Activated CD8-positive, alpha-beta memory T cell treated with anti-CD3 and anti-CD28 coated beads for 24 hours (primary cell): ENCODE measurements at regions not wholly inside any gene's neighbourhood (a gene's known extent, or its start where the extent isn't known, plus 50 kb on each side); places are given as distances from the start of the nearest gene placed in this dataset.
"Not testable (repeated sequence)": the region's sequence is repeated elsewhere in the genome, so short reads cannot be mapped to it uniquely, and the experiment has no call there.

Experiments used
- DNase-seq: peaks from one replicate; pipeline ENCODE4 v3.0.0-alpha.2; 2020

DNA sequence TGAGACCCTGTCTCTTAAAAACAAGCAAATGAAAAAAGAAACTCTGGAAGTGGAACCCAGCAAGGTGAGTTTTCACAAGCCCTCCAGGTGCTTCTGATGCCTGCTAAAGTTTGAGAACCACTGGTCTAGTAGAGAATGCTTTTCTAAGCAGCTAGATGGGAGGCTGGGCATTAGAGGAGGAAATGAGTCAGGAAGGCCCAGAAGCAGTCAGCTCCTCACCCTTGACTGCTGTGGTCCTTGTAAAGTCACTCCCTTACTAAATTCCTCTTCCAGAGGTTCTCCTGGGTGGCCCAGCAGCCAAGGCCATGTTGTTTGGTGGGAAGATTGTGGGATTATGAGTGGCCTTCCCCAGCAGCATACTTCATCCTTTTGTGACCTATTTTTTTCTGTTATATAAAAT is 52.0 kb upstream of the FYN start:
- DNase-seq, result no peak

DNA sequence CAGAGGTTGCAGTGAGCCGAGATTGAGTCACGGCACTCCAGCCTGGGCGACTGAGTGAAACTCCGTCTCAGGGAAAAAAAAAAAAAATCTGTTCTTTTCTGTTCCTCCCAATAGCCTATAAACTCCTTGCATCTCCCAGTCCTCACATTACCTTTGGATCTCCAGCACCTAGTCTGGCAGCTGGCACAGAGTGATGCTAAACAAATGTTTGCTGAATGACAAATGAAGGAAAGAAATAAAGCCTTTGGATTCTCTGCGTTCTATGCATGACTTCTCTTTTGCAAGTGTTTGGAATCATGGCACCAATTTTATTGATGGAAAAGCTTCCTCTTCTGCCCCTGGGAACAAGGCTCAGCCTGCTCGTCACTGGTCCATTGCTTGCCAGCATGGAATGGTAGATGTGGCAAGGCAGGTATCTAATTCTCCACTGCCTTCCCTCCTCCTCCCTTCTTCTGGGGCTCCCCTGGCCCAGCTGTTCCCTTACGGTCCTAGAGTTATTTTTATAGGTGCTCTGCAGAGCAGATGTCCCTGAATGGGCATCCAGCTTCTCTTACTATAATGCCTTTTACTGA is 53.6 kb upstream of the FYN start:
- no peak for DNase-seq

DNA sequence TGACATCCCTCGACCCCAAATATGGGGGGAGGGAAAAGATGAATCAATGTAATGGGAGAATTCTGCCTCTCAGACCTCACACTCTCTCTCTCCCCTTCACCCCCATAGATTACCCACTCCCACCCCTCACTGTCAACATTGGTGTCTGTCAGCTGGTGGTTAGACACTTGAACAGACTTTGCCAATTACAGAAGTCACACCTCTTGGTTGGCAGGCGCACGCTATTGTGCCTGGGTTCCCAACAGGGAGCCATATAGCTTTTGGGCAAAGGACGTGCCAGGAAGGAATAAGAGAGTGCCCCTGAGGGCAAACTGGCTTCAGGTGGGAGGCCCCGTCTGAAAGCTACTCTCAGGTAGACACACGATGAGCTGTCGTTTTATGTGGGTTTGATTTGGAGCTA is 54.1 kb upstream of the FYN start:
- DNase-seq, result no peak

DNA sequence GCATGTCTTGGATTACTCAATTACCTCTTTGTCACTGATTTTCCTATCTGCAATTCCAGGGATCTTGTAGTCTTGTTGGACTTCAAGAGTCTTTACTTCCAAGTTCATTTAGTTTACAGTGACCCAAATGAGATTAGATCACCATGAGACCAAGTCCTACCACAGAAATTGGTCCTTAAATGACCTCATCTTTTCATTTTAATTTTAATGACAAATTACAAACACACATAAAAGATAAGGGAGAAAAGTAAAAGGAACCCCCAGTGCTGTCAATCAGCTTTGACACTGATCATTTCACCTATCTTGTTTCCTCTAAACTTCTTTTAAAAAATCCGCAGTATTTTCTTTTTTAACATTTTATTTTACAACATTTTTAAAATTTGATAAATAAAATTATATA is 54.9 kb upstream of the FYN start:
- no peak for DNase-seq

DNA sequence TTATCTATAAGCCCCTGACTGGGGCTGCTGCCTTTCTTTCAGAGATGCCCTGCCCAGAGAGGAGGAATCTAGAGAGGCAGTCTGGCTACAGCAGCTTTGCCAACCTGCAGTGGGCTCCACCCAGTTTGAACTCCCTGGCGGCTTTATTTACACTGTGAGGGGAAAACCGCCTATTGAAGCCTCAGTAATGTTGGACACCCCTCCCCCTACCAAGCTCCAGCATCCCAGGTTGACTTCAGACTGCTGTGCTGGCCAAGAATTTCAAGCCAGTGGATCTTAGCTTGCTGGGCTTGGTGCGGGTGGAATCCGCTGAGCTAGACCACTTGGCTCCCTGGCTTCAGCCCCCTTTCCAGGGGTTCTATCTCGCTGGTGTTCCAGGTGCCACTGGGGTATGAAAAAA is 61.4 kb upstream of the FYN start:
- DNase-seq, result not testable (repeated sequence)

DNA sequence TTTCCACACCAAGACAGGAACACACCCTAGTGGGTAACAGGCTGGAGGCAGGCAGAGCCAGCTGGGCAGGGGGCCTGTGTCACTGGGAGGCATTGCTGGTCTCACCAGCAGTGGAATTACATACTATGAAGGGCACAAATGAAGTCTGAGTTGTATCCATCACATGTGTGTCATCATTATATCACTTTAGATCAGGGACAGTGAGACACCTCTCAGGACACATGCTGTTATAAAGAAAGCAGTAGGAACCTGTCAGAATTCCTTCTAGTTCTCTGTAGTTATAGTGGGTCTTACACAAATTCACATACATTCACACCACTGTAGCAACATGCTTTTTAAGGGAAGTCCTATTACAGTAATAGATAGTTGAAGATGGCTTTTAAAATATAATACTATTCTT is 63.5 kb upstream of the FYN start:
- no peak for DNase-seq

DNA sequence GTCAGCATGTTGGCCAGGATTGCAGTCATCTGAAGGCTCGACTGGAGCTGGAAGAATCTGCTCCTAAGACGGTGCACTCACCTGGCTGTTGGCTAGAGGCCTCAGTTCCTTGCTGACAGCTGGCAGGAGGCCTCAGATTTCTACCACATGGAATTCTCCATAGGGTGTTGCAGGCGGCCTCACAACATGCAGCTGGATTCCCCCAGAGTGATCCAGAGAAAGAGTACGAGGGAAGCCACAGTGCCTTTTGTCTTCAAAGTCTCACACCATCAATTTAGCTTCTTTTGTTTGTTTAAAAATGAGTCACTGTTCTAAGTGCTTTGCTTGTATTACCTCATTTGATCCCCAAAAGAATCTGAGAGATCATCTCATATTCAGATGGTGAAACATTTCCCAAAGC is 65.5 kb upstream of the FYN start:
- DNase-seq, result no peak

DNA sequence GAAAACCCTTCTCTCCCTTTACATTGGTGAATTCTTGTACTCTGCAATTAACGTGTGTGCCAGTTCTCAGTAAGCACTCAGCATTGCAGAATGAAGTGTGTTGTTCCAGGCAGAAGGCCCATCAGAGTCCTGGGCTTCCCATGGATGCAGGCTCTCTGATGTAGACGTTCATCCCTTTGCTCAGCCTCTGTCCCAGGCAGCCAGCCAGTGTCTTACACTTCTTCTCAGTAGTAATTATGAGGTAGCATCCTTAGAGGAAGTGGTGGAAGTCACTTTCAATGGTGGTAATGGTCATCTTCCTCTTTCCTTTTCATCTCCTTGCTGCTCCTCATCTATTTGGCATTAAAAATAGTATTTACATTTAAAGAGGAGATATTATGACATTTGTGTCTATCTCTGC is 66.7 kb upstream of the FYN start:
- no peak for DNase-seq

DNA sequence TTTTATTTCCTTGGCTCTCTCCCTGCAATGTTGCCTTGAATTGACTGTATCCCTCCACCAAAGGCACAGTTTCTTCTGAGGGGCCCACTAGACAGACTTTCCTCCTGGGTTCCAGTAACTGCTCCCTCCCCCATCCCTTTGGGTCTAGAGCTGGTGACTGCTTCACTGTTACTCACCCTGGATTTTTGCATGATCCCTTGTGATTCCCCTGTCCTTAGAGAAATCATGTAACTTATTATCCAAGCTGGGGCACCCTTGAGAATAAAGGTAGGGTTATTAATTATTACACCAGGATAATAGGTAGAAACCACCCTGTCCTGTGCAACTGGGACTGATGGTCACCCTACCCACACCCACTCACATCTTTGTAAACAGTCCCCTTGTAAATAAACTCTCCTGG is 67.5 kb upstream of the FYN start:
- DNase-seq, result no peak

DNA sequence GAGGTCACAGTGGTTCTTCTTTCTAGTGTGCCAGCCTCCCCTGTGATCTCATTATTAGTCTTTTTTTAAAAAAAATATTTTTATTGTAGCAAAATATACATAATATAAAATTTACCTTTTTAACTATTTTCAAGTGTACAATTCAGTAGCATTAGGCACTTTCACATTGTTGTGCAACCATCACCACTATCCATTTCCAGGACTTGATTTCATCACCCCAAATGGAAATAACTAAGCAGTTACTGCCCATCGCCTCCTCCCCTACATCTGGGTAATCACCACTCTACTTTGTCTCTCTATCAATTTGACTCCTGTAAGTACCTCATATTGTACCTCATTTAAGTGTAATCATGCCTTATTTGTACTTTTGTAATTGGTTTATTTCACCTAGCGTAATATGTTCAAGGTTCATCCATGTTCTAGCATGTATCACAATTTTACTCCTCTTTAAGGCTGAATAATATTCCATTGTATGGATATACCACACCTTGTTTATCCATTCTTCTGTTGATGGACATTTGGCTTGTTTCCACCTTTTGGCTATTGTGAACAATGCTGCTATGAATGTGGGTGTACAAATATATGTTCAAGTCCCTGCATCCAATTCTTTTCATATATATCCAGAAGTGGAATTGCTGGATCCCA is 68.6 kb upstream of the FYN start:
- DNase-seq, result no peak

DNA sequence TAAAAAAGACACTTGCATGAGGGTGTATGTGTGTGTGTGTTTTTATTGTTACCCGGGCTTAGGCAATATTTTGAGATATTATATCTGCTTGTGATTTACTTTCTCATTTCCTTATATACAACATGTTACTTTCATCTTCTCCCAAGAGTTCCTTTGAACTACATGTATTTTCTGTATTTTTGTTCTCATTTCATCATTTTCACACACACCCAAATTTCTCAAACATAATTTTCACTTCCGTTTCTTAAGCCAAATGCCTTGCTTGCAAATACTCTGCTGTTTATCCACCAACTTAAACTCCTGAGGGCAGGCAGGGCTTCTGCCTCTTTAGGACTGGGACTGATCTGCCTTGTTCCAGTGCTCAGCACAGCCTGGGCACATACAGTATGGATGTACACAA is 69.3 kb upstream of the FYN start:
- no peak for DNase-seq

DNA sequence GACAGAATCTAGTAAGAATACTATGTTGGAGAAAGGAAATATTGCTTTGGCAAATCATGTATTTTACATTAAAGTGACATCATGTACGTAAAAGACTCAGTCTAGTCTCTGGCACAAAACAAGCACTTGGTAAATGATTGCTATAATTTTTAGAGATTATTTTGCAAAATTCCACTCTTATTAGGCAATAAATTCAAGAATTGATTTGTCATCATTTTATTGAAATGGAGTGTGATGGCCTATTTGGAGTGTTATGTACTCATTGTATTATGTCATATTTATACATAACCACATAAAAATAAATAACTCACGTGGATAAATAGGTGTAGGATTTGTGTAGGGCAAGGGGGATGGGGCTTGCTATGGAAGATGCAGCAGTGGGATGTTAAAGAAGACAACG is 70.0 kb upstream of the FYN start:
- DNase-seq, result no peak

DNA sequence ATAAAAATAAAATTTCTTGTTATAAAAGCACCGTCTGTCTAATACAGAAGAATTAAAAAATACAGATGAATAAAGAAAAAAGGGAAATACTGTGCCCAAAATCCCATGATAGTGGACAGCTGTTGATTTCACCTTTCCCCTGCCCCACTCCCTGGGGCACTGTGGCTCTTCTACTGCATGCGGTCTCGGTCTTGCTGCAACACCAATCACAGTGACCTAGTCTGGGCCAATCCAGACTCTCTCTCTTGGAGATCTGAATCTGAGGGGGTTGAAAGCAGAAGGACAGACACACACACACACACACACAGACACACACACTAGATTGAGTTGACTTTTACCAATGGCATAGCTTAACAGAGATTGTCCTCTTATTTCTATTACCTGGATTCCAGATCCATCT is 70.5 kb upstream of the FYN start:
- no peak for DNase-seq

DNA sequence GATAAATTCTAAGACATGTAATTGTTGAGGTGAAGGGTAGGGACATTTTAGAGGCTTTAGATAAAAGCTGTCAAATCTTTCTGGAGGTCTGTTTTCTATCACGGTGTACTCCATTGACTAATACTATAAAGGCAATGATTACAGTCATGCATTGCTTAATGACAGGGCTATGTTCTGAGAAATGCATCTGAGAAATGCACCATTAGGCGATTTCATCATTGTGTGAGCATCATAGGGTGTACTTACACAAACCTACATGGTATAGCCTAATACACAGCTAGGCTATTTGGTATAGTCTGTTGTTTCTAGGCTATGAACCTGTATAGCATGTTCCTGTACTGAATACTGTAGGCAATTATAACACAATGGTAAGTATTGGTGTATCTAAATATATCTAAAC is 71.3 kb upstream of the FYN start:
- DNase-seq, result no peak

DNA sequence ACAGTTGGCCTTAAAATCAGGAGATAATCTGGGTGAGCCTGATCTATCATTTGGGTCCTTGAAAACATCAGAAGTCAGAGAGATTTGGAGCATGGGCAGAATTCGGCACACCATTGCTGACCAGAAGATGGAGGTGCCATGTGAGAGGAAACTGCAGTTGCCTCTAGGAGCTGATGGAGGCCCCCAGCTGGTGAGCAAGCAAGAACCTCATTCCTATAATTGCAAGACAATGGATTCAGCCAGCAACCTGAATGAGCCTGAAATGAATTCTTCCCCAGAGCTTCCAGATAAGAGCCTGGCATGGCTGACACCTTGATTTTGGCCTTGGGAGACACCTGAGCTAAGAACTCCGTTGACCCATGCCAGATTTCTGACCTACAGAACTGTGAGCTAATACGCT is 76.3 kb upstream of the FYN start:
- no peak for DNase-seq

DNA sequence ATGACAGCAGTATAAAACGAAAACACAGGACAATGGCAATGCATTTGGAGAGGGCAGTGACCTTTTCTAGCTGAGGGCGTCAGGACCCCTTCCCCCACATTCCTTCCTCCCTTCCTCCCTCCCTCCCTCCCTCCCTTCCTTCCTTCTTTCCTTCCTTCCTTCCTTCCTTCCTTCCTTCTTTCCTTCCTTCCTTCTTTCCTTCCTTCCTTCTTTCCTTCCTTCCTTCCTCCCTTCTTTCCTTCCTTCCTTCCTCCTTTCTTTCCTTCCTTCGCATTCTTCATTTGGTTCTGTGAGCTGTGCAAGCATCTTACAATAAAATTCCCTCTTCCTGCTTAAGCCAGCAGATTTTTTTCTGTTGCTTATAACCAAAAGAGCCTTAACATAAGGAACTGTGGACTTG is 76.7 kb upstream of the FYN start:
- not testable (repeated sequence) for DNase-seq

DNA sequence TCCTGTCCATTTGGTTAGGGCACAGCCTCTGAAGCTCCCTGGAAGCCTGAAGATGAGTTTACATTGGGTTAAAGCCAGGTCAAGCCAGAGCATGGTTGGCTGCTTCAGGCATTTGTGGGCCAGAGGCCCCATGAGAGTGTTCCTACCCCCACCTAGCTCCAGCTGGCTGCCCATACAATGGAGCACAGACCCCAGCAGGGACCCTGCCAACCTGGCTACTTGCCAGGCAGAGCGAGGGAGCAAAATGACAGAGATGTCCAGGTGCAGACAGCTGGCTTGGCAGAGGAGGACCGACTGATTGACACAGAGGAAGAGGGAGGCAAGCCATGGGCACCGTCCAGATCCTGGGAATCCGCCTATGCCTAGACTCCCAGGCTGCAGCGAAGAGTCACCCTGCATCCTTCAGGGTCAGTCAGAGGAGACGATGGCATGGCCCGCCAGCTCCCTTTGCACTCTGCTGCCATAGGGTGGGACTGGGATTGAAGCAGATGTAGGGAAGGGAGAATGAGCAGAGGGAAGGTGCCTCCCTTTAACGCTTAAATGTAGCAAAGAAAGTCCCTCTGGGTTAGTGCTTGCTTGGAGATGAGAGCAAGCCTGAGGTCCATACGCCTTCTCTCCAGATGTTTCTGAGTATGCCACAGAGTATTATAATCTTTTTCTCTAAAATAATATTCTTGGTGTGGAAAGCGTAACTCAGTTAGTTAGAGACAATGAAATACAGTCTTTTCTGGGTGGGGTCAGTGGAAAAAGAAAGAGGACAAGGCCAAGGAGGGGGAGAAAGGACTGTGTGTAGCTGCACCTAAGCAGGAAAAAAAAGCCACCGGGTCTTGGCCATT is 77.6 kb upstream of the FYN start:
- no peak for DNase-seq

DNA sequence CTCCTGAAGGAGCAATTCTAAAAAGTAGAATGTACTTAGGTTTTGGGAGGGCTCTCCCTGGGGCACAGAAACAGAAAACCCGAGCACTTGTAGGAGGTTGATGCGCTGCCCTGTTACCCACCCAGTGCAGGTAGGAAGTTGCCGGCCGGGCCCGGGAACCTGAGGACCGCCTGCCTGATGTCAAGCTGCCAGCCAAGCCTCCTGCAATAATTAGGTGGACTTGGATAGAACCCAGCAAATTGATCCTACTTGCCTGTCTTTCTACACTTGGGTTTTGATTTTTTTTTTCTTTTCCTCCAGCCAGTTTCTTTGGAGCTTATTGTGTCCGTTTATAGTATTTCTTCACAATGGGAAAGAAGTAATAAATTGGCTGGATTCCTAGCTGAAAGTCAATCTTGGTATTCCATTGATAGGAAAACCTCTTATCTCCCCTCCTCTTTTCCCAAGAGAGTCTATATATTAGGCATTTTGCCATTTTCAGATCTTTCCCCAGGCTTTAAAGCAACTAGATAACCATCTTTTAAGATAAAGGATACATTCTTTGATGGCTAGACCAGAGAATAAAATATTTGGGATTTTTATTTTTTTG is 78.3 kb upstream of the FYN start:
- DNase-seq, result no peak

DNA sequence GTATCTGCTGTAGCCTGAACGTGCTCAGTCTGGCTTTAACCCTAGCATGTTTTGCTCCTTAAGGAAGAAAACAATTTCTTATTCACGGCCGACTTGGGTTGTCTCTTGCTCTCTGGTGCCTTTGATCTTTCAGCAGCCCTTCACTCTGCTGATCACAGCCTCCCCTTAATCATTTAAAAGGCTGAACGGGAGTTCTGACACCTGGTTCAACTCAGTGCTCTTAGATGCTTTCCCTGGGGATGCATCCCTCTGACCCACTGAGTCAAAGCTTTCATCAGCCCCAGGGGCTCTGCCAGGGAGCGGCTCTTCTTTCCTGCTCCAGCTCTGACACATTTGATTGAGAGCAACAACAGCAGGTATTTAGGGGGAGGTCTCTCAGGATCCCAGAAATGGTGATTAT is 79.0 kb upstream of the FYN start:
- no peak for DNase-seq

DNA sequence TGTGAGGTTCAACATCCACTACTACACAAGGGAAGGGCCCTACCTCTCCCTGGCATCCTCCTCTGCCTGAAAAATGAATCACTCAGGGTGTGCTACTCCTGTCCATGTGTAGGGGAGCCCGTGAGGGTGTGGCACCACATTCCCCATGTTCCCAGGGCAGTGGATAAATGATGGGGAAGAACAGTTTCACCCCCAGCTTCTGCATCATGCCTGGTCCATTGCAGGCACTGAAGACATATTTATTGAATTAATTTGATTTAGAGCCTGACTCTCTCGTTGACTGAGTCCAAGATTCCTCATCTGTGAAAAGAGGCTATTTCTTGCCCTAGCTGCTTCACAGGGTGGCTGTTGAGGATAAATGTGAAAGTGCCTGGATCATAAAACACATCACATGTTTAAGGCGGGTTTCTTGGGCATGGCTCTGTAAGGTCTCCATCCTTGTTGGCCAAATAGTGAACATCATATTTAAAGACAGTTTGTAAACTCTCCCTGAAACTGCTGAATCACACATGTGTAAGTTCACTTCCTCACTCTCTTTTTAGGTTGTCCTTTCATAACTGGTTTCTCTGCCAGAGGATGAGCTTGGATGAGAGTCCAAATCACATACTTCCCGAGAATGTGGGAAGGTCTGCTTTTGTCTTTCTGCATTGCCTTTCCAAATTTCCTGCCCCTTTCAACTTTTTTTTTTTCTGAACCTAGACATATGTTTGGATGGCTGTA is 79.7 kb upstream of the FYN start:
- no peak for DNase-seq

DNA sequence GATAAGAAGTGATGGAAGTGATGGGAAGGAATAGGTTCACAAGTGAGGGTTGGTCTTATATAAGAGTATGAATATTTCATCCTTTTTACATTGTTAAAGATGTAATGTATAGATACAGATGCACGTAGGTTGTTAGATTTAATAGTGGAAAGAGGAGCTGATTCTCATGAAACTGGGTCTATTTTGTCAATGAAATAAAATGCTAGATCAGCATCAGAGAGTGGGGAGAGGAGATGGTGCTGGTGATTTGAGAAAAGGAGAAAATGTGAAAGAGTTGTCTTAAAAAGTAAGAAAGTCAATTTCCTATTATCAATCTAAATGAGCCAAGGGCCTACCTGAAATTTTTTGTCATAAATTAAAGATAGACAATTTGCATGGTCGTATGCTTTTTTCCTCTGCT is 82.8 kb upstream of the FYN start:
- no peak for DNase-seq

DNA sequence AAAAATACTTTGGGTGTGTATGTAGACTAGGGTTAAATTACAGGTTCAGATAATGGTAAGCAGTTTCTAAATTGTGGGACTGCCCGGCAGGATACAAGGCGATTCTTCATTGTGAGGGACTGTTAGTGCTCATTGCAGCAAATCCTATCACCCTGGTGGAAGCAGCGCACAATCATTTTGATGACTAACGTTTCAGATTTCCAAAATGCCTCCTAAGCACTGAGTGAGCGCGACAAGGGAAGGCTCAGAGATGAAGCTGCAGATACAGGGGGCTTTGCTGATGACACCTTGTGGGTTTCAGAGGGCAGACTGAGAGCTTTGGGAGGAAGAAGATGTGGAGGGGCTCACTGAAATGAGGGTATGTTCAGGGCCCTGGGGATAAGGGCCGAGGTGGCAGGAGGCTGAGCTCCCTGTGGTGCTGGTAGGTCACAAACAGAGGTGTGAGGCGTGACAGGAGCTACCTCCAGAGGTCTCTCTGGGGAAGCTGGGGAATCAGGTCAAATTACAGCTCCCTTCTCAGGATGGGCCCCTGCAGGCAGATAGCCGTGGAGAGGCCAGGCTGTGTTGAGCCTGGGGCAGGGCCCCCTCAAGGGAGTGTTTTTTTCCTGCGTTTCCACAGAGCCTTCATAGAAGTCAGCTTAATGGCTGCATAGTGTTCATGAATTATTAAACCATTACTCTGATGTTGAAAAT is 84.5 kb upstream of the FYN start:
- DNase-seq, result no peak

DNA sequence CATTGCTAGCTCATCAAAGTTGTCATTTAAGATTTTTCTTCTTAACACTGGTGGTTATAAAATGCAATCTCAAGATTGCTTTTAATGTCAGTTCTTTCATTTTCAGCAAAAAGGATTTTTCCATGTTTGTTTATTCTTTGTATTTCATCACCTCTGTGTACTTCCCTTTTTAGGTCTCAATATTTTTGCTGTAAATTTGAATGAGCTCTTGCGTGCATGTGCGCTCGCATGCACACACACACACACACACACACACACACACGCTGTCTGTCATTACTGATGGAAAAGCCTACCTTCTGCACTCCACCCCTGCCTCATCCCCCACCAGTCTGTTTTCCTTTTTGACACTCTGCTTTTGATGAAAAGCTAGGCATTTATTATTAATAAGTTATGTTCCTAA is 85.3 kb upstream of the FYN start:
- no peak for DNase-seq
